HG02885 (cell line): ENCODE measurements at regions not wholly inside any gene's neighbourhood (a gene's known extent, or its start where the extent isn't known, plus 50 kb on each side); places are given as distances from the start of the nearest gene placed in this dataset.

ENCODE experiments used
- ATAC-seq: cut with Tn5 transposase; IDR thresholded peaks from one replicate; pipeline ENCODE4 v1.9.1; 2021; ENCODE audit warnings: mild to moderate bottlenecking; ENCODE audit not compliant: unreplicated experiment, poor library complexity

GRCh38 chr6:25174678-25175077 is 104.5 kb upstream of the CARMIL1 start:
- ATAC-seq = no peak

GRCh38 chr6:25175196-25175595 is 104.0 kb upstream of the CARMIL1 start:
- no peak for ATAC-seq

GRCh38 chr6:25175681-25176080 is 103.5 kb upstream of the CARMIL1 start:
- no peak for ATAC-seq

GRCh38 chr6:25176466-25176865 is 102.7 kb upstream of the CARMIL1 start:
- ATAC-seq = no peak

GRCh38 chr6:25177500-25178028 is 101.6 kb upstream of the CARMIL1 start:
- no peak for ATAC-seq

GRCh38 chr6:25178336-25179035 is 100.7 kb upstream of the CARMIL1 start:
- no peak for ATAC-seq

GRCh38 chr6:25179051-25179778 is 100.0 kb upstream of the CARMIL1 start:
- ATAC-seq = no peak

- ATAC-seq = no peak
Measured at GRCh38 chr6:25180630-25181349, 98.4 kb upstream of the CARMIL1 start.

GRCh38 chr6:25181350-25181724 is 97.8 kb upstream of the CARMIL1 start:
- no peak for ATAC-seq

GRCh38 chr6:25181923-25182322 is 97.3 kb upstream of the CARMIL1 start:
- no peak for ATAC-seq

GRCh38 chr6:25186919-25187318 is 92.3 kb upstream of the CARMIL1 start:
- peak; percentile 75 for ATAC-seq

GRCh38 chr6:25188232-25188631 is 90.9 kb upstream of the CARMIL1 start:
- ATAC-seq = no peak

- ATAC-seq = no peak
Measured at GRCh38 chr6:25192590-25193459, 86.3 kb upstream of the CARMIL1 start.

GRCh38 chr6:25193460-25194171 is 85.6 kb upstream of the CARMIL1 start:
- no peak for ATAC-seq

GRCh38 chr6:25194172-25194678 is 84.9 kb upstream of the CARMIL1 start:
- ATAC-seq = no peak

GRCh38 chr6:25196464-25196863 is 82.7 kb upstream of the CARMIL1 start:
- ATAC-seq = no peak

- ATAC-seq = no peak
Measured at GRCh38 chr6:25197111-25197510, 82.1 kb upstream of the CARMIL1 start.

GRCh38 chr6:25199544-25199943 is 79.6 kb upstream of the CARMIL1 start:
- ATAC-seq = no peak

GRCh38 chr6:25202504-25202903 is 76.7 kb upstream of the CARMIL1 start:
- ATAC-seq = no peak
